Erythroblast (primary cell): ENCODE measurements at regions not wholly inside any gene's neighbourhood (a gene's known extent, or its start where the extent isn't known, plus 50 kb on each side); places are given as distances from the start of the nearest gene placed in this dataset.

Source experiments
- DNase-seq, 2 experiments: peaks; one replicate each; lab custom pipeline; 2025; lab: John Stamatoyannopoulos, UW
- GATA1 ChIP-seq: IDR thresholded peaks from 2 replicates; pipeline ENCODE4 v1.6.1; 2011; ENCODE audit warnings: low read depth, mild to moderate bottlenecking, control low read depth, low read length, moderate library complexity
- POLR2A ChIP-seq: IDR thresholded peaks from 2 replicates; pipeline ENCODE4 v1.6.1; 2011; ENCODE audit warnings: mild to moderate bottlenecking, low read length

DNA sequence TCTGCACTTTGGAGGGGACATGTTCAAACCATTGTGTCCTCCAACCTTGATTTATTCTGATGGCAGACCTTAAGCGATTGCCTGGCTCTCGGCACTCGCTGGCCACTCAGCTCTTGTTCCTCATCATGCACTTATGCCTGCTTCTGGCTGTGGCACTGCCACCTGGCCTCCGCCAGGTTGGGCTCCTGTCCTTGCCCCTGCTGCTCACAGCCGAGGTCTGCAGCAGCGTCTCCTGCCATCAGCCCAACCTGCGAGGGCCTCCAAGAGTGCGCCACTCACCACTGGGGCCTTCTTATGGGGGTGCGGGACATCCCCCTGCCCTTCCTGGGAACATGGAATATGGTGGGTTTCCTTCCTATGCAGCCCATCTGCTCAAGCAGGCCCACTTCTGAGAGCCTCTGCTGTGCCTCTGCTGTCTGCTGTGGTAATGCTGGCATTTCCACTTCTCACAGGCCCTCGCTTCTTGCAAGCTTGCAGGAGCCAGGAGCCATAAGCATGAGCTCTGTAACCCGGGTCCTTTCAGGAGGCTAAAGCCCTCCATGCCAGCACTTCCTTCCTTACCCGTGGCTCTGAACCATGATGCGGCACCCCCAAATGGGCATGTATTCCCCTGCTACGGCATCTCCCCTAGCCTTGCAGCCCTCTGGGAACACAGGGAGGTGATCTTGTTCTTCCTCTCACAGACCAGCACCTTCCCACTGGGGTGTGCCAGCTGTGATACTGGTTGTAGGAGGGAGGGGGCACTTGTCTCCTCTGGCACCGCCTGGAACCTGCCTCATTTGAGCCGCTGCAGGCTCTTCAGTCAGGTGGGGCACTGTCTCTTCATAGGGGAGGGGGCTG is 58.6 kb upstream of the HS6ST1 start:
- TF ChIP-seq POLR2A, result no peak
- no peak for TF ChIP-seq GATA1
- DNase-seq, result no peak

DNA sequence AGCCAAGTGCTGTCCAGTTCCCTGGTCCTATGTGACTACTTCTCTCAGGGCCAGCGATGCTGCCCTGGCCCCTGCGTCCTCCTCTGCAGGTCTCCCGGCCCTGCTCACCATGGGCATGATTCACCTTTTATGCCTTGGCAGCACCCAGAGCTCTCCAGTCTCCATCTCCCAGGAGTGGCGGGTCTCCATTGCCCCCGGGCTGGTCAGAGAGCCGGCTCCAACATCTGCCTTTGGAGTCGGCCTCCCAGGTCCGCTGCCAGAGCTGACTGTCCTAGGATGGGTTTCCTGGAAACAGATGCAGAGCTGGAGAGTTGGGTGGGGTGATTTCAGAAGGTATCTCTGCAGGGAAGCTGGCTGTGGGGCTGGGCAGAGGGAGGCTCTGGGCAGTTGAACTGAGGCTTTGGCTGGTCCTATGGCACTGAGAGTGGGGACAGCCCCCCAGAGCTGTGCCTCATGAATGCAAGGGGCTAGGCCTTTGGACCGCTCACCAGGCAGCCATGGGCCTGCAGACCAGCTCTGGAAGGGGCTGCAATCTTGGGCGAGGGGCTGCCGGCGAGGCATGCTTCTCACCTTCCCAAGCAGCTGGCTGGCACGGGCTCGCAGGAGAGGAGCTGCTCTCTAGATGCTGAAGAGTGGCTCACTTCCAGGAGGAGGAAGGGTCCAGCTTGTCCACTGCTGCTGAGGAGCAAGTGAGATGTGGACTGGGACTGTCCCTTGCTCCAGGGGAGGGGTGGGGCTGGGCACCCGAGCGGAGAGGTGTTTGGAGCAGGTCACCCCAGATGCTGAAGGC is 59.8 kb upstream of the HS6ST1 start:
- no peak for TF ChIP-seq POLR2A
- no peak for TF ChIP-seq GATA1
- DNase-seq, result no peak

GRCh38 chr2:128379021-128380015 is 60.6 kb upstream of the HS6ST1 start:
- no peak for DNase-seq
- TF ChIP-seq POLR2A, result no peak

DNA sequence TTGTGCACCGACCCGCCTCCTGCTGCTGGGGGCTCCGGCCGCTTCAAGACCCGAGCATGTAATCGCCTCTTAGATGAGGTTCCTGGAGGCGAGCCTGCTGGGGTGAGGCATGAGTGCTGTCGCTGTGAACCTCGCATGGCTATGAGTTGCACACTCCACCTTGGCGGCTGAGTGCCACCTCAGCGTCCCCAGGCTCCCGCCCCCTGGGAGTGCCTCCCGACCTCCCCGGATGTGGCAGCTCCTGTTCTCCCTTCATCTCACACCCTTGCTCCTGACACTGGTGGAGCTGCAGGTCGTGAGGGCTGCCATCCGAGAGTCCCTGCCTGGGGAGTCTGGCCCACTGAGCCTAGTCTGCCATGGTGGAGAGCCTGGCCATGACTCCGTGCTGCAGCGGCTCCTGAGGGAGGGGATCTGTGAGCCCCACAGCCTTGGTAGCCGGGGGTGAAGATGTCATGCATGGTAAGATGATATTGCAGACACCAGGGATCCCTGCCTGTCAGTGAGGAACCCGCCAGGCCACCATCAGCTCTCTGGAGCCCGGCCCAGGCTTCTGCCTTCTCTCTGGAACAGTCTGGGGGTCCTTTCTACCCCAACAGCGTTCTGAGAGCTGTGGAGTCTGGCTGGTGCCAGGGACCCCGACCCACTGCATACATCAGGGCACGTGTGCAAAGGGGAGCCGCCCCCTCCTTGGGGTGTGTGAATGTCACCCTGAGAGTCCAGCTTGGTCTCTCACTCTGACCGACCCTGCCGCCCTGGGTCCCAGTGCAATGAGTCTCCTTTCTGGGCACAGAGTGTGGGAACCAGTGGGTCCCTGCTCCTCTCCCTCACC is 61.6 kb upstream of the HS6ST1 start:
- no peak for TF ChIP-seq POLR2A
- TF ChIP-seq GATA1, result no peak
- DNase-seq, result no peak

GRCh38 chr2:128380961-128381938 is 62.6 kb upstream of the HS6ST1 start:
- TF ChIP-seq GATA1, result no peak
- no peak for TF ChIP-seq POLR2A
- DNase-seq, result no peak

DNA sequence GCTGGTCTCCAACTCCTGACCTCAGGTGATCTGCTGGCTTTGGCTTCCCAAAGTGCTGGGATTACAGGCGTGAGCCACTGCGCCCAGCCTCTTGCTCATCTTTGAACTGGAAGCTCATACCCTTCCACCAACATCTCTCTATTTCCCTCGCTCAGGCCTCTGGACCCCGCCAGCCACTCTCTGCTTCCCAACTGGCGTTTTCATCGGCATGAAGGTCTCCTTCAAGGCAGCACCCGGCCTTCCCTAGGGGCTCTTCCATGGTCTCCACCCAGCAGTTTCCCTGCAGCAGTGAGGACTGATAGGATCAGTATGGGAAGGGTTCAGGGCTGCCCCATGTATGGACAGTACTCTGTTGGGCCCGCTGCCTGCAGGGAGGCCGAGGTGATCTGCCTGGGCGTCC is 65.8 kb upstream of the HS6ST1 start:
- TF ChIP-seq POLR2A (no peak), GATA1 (no peak)
- no peak for DNase-seq

DNA sequence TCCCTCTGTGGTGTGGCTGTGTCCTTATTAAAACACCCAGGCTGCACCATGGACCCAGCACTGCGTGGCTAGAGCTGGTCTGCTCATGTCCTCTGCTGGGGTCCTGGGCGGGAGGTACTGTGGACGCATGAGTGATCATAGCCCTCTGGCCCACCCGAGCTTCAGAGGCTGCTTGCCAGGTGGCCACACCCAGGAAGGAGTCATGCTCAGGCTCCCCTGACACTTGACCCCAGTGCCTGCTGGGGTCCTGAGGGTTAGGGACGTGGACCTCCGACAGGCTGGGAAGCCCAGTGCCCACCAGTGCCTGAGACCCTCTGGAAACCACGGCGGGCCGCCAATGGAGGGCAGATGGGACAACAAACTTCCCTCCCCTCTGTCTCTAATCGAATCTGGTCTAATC is 66.3 kb upstream of the HS6ST1 start:
- TF ChIP-seq POLR2A, result no peak
- no peak for TF ChIP-seq GATA1
- no peak for DNase-seq

DNA sequence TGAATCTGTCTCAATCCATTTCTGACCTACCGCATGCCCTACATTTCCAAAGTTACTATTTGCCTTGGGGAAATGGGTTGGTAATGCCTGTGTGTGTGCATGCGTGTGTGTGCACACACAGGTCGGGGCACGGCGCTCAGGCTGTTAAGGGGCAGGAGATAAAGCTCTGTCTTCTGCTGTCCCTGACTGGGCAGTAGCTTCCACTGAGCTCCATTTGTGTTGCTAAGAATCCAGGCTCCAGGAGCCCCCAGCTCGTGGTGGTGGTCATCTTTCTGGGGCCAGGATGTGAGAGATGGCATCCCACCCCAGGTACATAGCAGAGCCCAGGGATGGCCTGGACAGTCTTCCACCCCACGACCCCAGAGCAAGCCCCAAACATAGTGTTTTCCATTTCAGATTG is 66.7 kb upstream of the HS6ST1 start:
- DNase-seq, result no peak
- TF ChIP-seq POLR2A, result no peak
- TF ChIP-seq GATA1, result no peak

DNA sequence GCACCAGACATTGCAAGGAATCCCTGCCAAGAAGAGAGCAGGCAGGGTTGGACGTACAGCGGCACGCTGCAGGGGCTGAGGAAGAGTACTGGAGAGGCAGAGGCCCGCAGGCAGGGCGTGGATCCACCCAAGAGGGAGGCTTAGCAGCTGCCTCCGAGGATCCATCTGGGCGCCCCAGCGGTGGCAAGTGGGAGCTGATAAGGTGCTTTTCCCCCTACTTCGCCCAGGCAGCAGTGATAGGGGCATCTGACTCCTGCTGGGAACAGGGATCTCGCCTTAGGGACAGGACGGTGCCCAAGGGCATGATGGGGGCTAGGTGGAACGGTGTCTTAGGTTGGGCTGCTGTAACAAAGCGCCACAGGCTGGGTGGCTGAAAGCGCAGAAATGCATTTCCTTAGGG is 67.4 kb upstream of the HS6ST1 start:
- DNase-seq, result no peak
- TF ChIP-seq POLR2A (no peak), GATA1 (no peak)

DNA sequence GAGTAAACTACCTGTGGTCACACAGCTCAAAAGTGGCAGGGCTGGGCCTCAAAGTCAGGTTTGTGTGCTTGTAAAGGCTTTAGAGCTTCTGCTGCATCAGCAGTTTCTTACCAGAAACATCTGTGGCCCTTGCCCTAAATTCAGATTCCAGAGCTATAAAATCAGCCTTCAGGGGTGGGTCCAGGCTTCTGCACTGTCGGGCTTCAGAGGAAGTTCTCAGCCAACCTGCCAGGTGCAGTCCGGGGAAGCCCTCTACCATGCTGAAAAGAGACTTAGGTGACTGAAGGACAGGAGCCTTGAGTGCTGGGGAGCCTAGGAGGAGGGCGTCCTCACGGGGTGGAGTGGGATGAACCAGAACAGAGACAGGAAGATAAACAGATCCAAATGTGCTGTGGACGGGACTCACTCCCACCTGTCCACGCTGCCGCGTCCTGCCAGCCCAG is 69.9 kb upstream of the HS6ST1 start:
- no peak for TF ChIP-seq GATA1
- no peak for TF ChIP-seq POLR2A
- no peak for DNase-seq

DNA sequence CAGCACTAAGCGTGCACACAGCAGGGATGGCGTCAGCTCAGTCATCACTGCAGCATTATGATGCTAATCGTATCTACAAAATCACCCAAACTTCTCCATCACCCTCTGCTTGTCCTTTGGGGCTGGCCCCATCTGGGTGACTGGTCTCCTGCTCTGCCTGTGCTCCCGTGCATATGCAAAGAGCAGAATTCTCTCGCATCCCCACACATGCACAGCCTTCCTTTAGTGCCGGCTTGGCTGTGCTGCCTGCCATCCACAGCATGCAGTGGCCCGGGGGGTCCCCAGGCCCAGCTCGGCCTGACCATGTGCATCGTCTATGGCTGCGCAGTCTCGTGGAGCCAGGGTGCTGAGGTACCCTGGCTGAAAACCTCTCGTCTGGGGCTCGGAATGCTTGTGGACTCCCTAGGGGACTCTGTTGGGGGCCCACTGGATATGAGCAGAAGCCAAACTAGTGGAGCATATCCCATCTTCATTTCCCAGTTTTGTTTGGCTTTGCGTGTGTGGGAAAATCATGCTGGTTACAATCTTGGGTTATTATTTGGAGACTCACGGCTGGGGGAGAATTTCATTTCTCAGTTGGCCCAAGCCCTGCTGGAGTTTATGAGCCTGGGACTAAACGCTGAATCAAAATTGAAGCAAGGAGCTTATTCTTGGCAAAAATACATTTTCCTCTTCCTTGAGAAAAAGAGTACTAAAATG is 70.9 kb upstream of the HS6ST1 start:
- TF ChIP-seq GATA1, result no peak

More for the DNA sequence above, 70.9 kb upstream of the HS6ST1 start:
- no peak for DNase-seq
